OCI-LY7 (cell line): ENCODE measurements at regions not wholly inside any gene's neighbourhood (a gene's known extent, or its start where the extent isn't known, plus 50 kb on each side); places are given as distances from the start of the nearest gene placed in this dataset.

Source experiments
- CTCF ChIP-seq: fragments of 200-600 bp; sonication (generic); conservative IDR thresholded peaks from 2 replicates; pipeline ENCODE4 v1.5.1; 2014; ENCODE audit warnings: mild to moderate bottlenecking, antibody characterized with exemption, low read length, moderate library complexity, mixed read lengths
- EZH2phosphoT487 ChIP-seq: fragments of 200-600 bp; sonication (generic); IDR thresholded peaks from 2 replicates; pipeline ENCODE4 v1.6.1; 2018; ENCODE audit warnings: low read depth, borderline replicate concordance, mild to moderate bottlenecking, mixed run types, antibody characterized with exemption, low read length, moderate library complexity, mixed read lengths

- TF ChIP-seq CTCF (no peak), EZH2phosphoT487 (no peak)
These were observed 74.3 kb upstream of the SPEF2 start for GRCh38 chr5:35543408-35543807.
